Gastroesophageal sphincter (tissue), 4 donors: ENCODE measurements at regions not wholly inside any gene's neighbourhood (a gene's known extent, or its start where the extent isn't known, plus 50 kb on each side); places are given as distances from the start of the nearest gene placed in this dataset.

Experiments used
- ATAC-seq: fragments of 150-250 bp; one replicate; pipeline ENCODE4 v1.9.1; 2016; ENCODE audit warnings: mild to moderate bottlenecking, moderate library complexity
- H3K27ac ChIP-seq, 4 donors: fragments of 200-600 bp; sonication (generic) in 3 of 4; 1 replicate in 3 of 4; 2 replicates in 1 of 4; pipeline ENCODE4 v1.5.1; 2016 to 2019
- H3K27me3 ChIP-seq: fragments of 200-600 bp; sonication (generic); one replicate; pipeline ENCODE4 v1.5.1; 2019
- H3K36me3 ChIP-seq, 2 donors: fragments of 200-600 bp; sonication (generic); one replicate each; pipeline ENCODE4 v1.5.1; 2019; ENCODE audit warnings: control low read depth in 1 of 2
- H3K4me1 ChIP-seq, 3 donors: fragments of 200-600 bp; sonication (generic); 1 replicate in 2 of 3; 2 replicates in 1 of 3; pipeline ENCODE4 v1.5.1; 2016 to 2019; ENCODE audit warnings: control low read depth in 2 of 3
- H3K4me3 ChIP-seq, 2 donors: fragments of 200-600 bp; sonication (generic); one replicate each; pipeline ENCODE4 v1.5.1; 2019; ENCODE audit warnings: mild to moderate bottlenecking in 1 of 2, moderate library complexity in 1 of 2
- H3K9me3 ChIP-seq, 3 donors: fragments of 200-600 bp; sonication (generic); one replicate each; pipeline ENCODE4 v1.5.1; 2017 to 2019; ENCODE audit warnings: control low read depth in 2 of 3
- EP300 ChIP-seq: sonication (generic); formaldehyde crosslinking; IDR thresholded peaks from one replicate; pipeline ENCODE4 v1.6.1; 2017; ENCODE audit warnings: antibody characterized with exemption, mild to moderate bottlenecking
- POLR2A ChIP-seq, 2 donors: fragments of 450-650 bp; IDR thresholded peaks; one replicate each; pipeline ENCODE4 v1.6.1; 2017; ENCODE audit warnings: antibody characterized with exemption in 2 of 2, mild to moderate bottlenecking in 2 of 2, moderate library complexity in 1 of 2
- POLR2AphosphoS5 ChIP-seq: sonication (generic); formaldehyde crosslinking; IDR thresholded peaks from one replicate; pipeline ENCODE4 v1.6.1; 2017; ENCODE audit warnings: antibody characterized with exemption
- WGBS, 2 donors: methylation state at CpG; one replicate each; pipeline ENCODE4 v1.1.5; 2018; ENCODE audit warnings: low coverage in 1 of 2; 5-methylcytosine and 5-hydroxymethylcytosine counted together
- TF ChIP-seq, protein P1 (sequence below), 4 experiments: fragments of 200-600 bp in 2 of 4; fragments of 450-650 bp in 2 of 4; sonication (generic) in 1 of 4; IDR thresholded peaks; one replicate each; pipeline ENCODE4 v1.5.1; 2017 to 2019; ENCODE audit warnings: antibody characterized with exemption in 4 of 4, mild to moderate bottlenecking in 2 of 4, moderate library complexity in 2 of 4

DNA sequence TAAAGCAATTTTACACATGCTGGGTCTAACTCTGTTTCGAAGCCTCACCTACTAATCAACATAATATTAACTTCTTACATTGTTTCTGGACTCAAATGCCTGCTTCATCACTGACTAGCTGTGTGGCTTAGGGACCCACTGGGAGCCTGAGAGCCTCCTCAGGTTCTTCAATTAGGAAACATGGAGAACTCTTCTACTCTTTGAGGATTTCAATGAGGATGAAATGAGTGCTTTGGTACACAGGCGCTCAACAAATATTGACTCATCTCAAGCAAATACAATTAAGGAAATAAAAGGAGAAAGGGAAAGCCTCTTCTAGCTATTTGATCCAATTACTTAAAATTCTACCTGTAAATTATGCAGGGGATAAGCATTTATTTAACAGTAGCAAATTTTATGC, 84.4 kb upstream of the JAK1 start:
- whole genome bisulfite sequencing, 2 donors, result 75 to 97% methylated on average over 1 to 2 of the region's 2 CpGs
- Histone ChIP-seq H3K27me3 (no peaks in the 10 kb centered on the region), H3K36me3 (peaks cover 0 to 33% of the 10 kb centered on the region in 2 donors), H3K9me3 (no peaks in the 10 kb centered on the region), H3K4me1 (peaks cover 12 to 32% (median 14%) of the 10 kb centered on the region in 3 donors), H3K27ac (no peak overlapping the region), H3K4me3 (no peak overlapping the region)
- no peak for ATAC-seq
- TF ChIP-seq POLR2A (IDR thresholded peaks at IDR 0.05), result no peak
- TF ChIP-seq POLR2AphosphoS5, result no peak
- TF ChIP-seq EP300, result no peak
- TF ChIP-seq, protein P1, sequence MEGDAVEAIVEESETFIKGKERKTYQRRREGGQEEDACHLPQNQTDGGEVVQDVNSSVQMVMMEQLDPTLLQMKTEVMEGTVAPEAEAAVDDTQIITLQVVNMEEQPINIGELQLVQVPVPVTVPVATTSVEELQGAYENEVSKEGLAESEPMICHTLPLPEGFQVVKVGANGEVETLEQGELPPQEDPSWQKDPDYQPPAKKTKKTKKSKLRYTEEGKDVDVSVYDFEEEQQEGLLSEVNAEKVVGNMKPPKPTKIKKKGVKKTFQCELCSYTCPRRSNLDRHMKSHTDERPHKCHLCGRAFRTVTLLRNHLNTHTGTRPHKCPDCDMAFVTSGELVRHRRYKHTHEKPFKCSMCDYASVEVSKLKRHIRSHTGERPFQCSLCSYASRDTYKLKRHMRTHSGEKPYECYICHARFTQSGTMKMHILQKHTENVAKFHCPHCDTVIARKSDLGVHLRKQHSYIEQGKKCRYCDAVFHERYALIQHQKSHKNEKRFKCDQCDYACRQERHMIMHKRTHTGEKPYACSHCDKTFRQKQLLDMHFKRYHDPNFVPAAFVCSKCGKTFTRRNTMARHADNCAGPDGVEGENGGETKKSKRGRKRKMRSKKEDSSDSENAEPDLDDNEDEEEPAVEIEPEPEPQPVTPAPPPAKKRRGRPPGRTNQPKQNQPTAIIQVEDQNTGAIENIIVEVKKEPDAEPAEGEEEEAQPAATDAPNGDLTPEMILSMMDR (IDR thresholded peaks at IDR 0.05), result no peak

DNA sequence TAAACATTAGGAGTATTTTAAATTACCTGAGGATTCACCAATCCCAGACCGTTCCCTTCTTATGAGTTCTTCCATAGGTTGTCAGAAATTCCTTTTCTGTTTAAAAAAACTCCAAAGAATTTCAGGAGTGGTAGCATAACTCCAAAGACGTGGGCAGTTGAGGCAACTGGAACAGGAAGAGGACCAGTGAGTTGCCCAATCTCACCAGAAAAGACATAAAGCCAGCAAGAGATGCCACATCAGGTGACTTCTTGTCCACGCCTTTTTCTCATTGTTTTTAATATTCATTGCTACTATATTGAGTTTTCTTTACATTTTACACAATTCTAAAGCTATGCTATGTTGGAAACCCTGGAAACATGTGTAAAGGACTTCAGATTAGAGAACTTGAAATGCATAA, 88.1 kb upstream of the JAK1 start:
- no peaks in the 10 kb centered on the region for H3K9me3 ChIP-seq
- no peaks in the 10 kb centered on the region for H3K27me3 ChIP-seq
- no peak for TF ChIP-seq EP300
- TF ChIP-seq, protein P1 (IDR thresholded peaks at IDR 0.05), result no peak
- no peak for TF ChIP-seq POLR2AphosphoS5
- TF ChIP-seq POLR2A (IDR thresholded peaks at IDR 0.05), result no peak
- H3K36me3 ChIP-seq, result peaks cover 0 to 62% of the 10 kb centered on the region in 2 donors
- 83 to 95% methylated on average over 2 to 3 of the region's 3 CpGs for WGBS, 2 donors
- ATAC-seq, result no peak
- no peak overlapping the region for H3K4me3 ChIP-seq
- H3K4me1 ChIP-seq, result peaks cover 0 to 42% (median 3%) of the 10 kb centered on the region in 3 donors
- H3K27ac ChIP-seq, result no peak overlapping the region

DNA sequence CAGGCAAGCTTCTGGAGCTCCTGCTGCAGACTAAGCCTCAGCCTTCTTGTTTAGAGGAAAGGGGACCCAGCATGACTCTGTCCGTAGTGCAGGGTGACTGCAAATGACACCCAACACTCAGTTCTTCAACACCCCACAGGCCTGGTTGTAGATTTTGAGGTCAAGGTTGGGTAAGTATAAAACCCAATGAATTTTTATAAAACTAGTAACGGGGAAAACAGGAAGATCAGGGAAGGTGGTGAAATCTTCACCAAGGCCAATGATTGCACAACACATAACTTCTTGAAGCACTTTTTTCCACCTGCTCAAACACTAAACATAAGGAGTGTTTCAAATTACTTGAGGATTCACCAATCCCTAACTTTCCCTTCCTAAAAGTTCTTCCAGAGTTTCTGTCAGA, 89.4 kb upstream of the JAK1 start:
- H3K36me3 ChIP-seq, result peaks cover 0 to 62% of the 10 kb centered on the region in 2 donors
- TF ChIP-seq, protein P1 (IDR thresholded peaks at IDR 0.05), result no peak
- TF ChIP-seq POLR2A (IDR thresholded peaks at IDR 0.05) (no peak), POLR2AphosphoS5 (no peak), EP300 (no peak)
- peaks cover 6 to 55% (median 6%) of the 10 kb centered on the region in 3 donors for H3K4me1 ChIP-seq
- H3K4me3 ChIP-seq, result no peak overlapping the region
- H3K27ac ChIP-seq, result no peak overlapping the region
- H3K9me3 ChIP-seq, result no peaks in the 10 kb centered on the region
- WGBS, 2 donors, result 85 to 100% methylated on average over 1 of the region's 2 CpGs
- H3K27me3 ChIP-seq, result no peaks in the 10 kb centered on the region
- peak; percentile 25 for ATAC-seq

DNA sequence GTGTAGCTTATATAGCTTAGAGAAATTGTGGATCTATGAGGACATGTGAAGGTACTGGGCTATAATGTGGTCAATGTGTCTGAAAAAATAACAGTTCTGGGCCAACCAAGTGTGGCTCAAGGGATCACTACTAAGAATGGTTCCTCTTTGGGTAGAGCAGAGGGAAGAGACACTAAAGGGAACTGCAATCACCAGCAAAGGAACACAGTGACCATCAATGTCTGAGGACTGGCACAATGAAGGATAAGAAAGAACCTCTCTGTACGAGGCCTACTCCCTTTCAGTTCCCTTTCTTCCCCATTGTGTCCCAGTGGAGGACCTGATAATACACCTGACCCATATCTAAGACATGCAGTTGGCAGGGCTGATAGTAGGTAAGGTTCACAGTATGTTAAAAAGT, 89.9 kb upstream of the JAK1 start:
- Histone ChIP-seq H3K9me3 (no peaks in the 10 kb centered on the region), H3K4me3 (no peak overlapping the region), H3K27me3 (no peaks in the 10 kb centered on the region), H3K27ac (no peak overlapping the region), H3K36me3 (peaks cover 0 to 62% of the 10 kb centered on the region in 2 donors), H3K4me1 (peaks cover 6 to 60% (median 11%) of the 10 kb centered on the region in 3 donors)
- ATAC-seq, result peak; percentile 42
- TF ChIP-seq POLR2AphosphoS5 (no peak), EP300 (no peak), POLR2A (IDR thresholded peaks at IDR 0.05) (no peak)
- TF ChIP-seq, protein P1 (IDR thresholded peaks at IDR 0.05), result no peak
- WGBS, 2 donors, result 67 to 87% methylated on average over 1 of the region's 1 CpG

DNA sequence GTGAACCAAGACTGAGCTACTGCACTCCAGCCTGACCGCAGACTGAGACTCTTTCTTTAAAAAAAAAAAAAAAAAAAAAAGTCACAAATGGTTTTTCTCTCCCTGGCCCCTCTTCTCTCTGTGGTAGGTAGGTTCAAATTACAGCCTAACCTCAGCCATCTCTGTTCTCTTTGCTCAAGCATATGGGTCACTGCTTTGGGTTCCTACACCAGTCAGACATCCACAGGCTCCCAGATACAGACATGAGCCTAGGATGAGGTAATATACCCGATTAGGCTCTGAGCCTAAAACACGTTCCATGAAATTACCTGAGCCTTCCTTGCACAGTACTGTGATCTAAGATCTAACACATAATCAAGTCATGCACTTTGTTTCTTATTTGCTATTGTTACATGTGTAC, 90.5 kb upstream of the JAK1 start:
- Histone ChIP-seq H3K27me3 (no peaks in the 10 kb centered on the region), H3K27ac (no peak overlapping the region), H3K36me3 (peaks cover 0 to 61% of the 10 kb centered on the region in 2 donors), H3K9me3 (no peaks in the 10 kb centered on the region), H3K4me3 (no peak overlapping the region), H3K4me1 (peaks cover 10 to 66% (median 14%) of the 10 kb centered on the region in 3 donors)
- TF ChIP-seq EP300 (no peak), POLR2A (IDR thresholded peaks at IDR 0.05) (no peak), POLR2AphosphoS5 (no peak)
- TF ChIP-seq, protein P1 (IDR thresholded peaks at IDR 0.05), result no peak
- no peak for ATAC-seq
- WGBS, 2 donors, result 76 to 83% methylated on average over 3 of the region's 3 CpGs
